NCI-H146 treated with DMSO at 0.1 percent for 48 hours (cell line): ENCODE measurements at regions not wholly inside any gene's neighbourhood (a gene's known extent, or its start where the extent isn't known, plus 50 kb on each side); places are given as distances from the start of the nearest gene placed in this dataset.

ENCODE experiments used
- DNase-seq: peaks from one replicate; lab custom pipeline; 2025; ENCODE audit not compliant: unreplicated experiment; lab: John Stamatoyannopoulos, UW

DNA sequence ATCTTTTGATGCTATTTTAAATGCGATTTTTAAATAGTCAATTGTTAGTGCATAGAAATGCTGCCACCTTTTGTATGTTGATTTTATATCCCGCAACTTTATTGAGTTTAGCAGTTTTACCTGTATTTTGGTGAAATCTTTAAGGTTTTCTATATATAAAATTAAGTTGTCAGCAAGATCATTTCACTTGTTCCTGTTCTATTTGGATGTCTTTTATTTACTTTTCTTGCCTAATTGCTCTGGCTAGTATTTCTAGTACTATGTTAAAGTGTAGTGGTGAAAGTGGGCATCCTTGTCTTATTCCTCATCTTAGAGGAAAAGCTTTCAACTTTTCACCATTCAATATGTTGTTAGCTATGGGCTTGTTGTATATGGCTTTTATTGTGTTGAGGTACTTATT lies 813.3 kb upstream of the CELF2 start:
- no peak for DNase-seq

DNA sequence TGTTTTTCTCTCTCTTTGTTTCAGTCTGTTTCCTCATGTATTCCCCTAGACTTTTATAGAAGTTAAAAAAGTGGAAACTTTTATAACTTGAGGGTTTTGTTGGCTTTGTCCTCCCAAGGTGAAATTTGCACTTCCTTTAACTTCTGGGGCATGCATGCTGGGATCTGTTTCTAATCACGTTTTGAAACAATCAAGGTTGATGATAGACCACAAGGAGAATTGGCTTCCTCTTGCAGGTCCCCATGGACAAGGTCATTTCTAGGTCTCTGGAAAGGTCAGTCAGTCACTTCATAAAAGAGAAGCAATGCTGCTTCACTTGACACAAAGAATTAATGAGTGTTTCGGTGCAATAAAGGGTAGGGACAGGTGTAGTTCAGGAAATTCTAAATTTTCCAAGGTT lies 811.8 kb upstream of the CELF2 start:
- no peak for DNase-seq

- no peak for DNase-seq
Measured at GRCh38 chr10:10207538-10207937, 810.1 kb upstream of the CELF2 start.

- no peak for DNase-seq
Measured at GRCh38 chr10:10208196-10208595, 809.5 kb upstream of the CELF2 start.

DNA sequence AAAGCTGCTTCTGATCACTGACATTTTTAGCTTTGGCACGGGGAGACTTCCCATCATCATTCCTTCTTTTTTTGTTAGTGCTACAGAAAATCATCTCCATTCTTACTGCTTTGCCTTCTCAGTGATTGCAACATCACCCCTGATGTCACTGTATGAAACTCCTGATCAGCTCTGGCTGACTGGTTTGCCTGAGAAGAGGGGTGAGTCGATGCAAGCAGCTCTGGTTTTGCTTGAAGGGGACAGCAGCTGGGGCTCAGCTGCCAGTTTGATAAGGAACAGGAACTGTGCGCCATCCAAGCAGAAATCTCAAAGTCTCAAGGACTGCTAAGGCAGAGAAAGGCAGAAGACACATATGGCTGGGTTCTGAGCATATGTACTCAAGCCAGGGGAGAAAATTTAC lies 808.5 kb upstream of the CELF2 start:
- no peak for DNase-seq

- DNase-seq, result no peak
Measured at GRCh38 chr10:10211409-10211808, 806.3 kb upstream of the CELF2 start.

DNA sequence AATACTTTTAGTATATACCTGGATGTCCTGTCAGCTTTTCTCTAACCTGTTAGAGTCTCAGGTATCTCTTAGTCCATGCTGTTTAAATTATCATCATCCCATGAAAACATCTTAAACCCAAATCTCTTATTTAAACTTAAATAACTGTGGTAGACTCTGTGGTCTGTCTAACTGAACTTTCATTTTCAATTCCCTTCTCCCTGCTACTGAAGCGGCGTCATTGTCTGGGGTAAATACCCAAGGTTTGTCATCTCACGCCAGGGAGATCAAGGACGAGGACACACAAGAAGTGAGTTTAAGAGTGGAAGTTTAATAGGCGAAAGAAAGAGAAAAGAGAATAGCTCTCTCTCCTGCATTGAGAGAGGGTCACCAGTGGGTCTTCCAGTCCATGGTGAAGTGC lies 804.4 kb upstream of the CELF2 start:
- DNase-seq, result no peak

GRCh38 chr10:10222304-10222841 lies 795.3 kb upstream of the CELF2 start:
- DNase-seq, result no peak

DNA sequence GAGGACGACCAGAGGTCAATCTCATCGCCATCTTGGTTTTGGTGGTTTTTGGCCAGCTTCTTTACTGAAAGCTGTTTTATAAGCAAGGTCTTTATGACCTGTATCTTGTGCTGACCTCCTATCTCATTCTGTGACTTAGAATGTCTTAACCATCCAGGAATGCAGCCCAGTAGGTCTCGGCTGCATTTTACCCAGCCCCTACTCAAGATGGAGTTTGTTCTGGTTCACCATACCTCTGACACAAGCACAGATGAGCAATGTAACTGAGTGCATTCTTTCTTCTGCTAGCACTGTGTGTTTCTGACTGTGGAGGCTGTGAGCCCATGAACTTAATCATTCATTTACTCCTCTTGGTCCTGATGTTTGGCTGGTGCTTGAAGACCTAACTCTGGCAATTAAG lies 794.5 kb upstream of the CELF2 start:
- DNase-seq, result no peak

DNA sequence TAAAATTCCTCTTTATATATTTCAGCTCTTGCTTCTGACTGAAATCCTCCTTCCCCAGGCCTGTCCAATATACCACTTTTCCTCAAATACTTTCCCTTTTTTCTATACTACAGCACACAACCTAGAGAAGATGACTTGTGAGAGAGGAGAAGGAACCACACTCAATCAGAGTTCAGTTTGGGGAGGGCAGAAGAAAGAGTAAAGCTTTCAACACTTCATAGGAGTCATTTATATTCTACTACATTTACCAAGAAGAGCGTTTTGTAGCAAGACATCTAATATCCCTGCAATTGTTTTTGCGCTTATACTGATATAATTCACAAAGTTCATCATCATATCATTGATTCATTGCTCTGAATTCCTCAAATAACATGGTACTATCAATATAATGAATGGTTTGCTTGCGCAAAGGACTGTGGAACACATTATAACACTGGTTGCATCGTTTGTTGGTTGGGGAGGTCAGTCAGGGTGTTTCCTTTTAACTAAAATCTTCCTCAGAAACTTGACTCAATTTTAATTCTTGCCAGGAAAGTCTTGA lies 792.5 kb upstream of the CELF2 start:
- DNase-seq, result no peak

DNA sequence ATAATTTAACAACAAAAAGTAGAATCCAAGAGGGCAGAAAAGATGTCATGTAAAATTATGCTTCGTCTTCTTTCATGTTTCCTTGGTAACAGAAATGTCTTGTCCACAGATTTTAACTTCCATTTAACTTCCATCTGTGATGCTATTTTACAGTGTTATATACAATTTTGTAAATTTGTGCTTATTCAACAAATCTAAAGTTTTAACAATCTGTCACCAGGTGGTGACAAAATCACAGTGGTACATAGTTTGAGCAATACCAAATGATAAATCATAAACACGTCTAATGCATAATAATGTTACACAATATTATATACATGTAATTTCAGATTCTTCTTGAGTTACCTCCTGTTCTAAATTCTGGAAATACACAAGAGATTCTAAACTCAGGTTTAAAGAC lies 784.4 kb upstream of the CELF2 start:
- DNase-seq, result no peak

DNA sequence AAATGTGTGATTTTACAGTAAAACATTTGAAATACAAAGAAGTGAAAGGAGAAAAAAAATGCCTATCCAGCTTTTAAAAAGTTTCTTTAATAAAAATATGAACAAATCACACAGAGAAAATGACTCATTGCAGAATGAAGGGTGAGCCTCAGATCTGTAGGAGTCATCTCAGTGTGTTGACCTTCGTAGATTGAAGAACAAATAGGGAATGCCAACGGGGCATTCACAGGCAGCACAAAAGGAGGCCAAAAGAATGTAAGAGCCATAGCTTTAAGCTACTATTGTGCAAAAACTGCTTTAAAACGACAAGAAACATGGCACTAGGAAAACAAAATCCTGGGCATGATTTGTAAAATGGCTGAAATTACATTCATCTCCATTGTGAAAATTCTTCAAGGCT lies 782.7 kb upstream of the CELF2 start:
- no peak for DNase-seq

DNA sequence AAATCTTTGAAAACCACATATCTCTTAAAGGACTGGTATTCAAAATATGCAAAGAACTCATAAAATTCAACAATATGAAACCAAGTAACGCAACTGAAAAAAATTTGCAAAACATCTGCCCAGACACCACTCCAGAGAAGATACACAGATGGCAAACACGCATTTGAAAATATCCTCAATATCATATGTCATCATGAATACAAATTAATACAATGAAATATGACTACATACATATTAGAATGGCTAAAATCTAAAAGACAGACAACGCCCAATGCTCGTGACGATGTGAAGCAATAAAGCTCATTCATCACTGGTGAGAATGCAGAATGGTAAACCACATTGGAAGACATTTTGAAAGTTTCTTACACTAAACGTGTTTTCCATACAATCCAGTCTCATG lies 770.1 kb upstream of the CELF2 start:
- no peak for DNase-seq

DNA sequence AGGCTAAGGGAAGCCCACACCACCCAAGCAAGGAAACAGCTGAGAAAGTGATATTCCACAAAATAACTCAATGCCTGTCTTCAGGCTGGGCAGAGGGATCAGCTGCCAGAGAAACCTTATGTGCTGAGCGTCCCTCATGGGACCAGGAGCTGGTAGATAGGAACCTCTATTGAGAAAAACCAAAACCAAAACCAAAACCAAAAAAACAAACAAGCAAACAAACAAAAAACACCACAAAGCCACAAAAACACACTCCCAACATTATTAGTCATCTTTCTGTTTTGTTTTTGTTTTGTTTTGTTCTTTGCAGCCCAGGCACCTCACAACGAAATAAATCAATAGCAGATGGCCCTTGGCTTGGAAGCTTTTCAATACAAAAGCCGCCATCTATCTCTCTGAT lies 760.8 kb upstream of the CELF2 start:
- no peak for DNase-seq

DNA sequence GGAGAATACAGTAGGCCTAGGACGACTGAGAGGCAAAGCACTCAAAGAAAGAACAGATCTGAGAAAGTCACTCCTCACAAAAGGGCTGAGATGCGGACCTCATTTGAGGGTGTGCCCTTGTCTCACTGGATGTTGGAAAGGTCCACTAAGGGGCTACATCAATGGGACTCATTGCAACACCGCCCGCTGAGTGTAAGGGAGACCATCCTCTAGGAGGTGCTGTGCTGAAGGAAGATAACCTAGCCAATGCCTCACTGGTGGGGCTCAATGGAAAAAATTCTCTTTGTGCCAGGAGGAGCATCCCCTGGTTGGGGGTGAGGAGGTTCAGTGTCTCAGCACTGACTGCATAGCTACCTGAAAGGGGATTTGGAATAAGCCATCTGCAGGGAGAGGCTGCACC lies 758.7 kb upstream of the CELF2 start:
- no peak for DNase-seq

- no peak for DNase-seq
Measured at GRCh38 chr10:10270126-10271050, 747.3 kb upstream of the CELF2 start.

- DNase-seq, result peak; percentile 87
Measured at GRCh38 chr10:10271639-10272192, 746.0 kb upstream of the CELF2 start.

DNA sequence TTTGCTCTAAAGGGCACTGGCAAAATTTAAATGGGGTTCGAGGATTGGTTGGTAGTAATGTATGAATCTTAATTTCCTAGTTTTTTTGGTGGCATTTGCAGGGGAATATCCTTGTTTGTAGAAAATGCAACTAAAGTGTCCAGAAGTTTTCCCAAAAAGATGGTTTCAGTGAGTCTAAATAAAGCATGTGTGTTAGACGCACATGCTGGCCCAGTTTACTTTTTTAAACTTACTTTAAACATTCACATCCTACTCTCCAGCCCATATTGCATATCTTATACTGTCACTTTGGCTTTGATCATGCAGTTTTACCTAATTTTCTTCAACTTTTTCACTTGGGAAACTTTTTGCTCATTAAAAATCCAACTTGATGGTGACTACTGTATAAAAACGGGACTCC lies 744.0 kb upstream of the CELF2 start:
- DNase-seq, result no peak

DNA sequence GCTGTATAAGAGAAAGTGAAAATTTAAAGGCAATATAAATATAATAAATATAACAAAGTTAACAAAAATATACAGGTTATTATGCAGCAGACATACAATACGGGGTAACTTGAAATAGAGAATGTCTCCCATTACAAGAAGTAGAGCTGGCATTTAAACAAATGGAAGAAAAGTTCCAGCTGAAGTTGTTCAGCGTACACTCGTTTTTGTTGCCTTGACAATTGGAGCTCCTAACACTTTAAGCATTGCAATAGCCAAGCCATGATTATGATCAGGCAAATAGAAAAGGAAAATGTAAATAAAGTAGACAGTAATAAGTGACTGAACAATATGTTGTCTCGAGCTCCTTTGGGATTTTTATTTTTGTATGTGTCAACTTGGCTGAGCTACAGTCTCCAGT lies 737.8 kb upstream of the CELF2 start:
- DNase-seq, result no peak

GRCh38 chr10:10292501-10292900 lies 725.2 kb upstream of the CELF2 start:
- DNase-seq, result no peak

- no peak for DNase-seq
Measured at GRCh38 chr10:10293041-10293440, 724.6 kb upstream of the CELF2 start.

DNA sequence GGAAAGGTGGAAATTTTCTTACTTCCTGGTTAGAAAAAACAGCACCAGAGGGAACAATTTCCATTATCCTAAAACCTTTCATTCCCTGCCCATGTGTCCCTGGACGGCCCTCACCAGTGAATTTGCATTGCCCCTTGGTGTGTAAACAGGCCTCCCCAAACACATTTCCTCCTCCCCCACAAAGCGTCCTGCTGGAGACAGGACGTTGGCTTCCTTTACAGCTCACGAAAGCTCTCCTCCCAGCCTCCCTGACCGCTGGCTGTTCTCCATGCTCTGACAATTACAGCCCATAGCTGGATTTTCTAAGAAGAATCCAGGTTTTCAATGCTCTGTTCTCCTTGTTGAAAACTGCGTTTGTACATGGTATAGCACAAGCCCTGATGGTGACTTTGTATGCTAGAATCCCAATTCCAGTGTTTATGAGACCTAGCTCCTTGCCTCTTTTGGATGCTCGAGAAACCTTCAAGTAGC lies 724.2 kb upstream of the CELF2 start:
- no peak for DNase-seq
